HG02870 (cell line): ENCODE measurements at regions not wholly inside any gene's neighbourhood (a gene's known extent, or its start where the extent isn't known, plus 50 kb on each side); places are given as distances from the start of the nearest gene placed in this dataset.

ENCODE experiments used
- ATAC-seq: cut with Tn5 transposase; IDR thresholded peaks from one replicate; pipeline ENCODE4 v1.9.1; 2021; ENCODE audit warnings: mild to moderate bottlenecking, moderate library complexity; ENCODE audit not compliant: unreplicated experiment

DNA sequence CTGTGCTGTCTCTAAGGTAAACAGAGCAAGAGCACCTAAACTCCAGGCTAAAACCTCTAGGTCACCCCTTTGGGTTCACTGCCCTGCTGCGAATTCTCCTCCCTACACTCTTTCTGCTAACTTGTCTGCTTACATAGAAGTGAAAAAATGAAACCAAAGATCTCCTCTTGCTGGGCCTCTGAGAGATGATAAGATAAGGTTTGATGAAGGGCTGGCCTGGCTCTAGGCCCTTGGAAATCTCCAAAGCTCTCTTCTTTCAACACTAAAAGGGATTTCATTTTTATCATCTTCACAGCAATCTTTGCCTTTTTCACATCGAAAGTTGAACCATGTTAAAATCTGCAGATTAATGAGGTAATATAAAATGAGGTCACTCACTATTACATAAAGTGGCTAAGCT, 450.8 kb upstream of the TLE4 start:
- no peak for ATAC-seq

DNA sequence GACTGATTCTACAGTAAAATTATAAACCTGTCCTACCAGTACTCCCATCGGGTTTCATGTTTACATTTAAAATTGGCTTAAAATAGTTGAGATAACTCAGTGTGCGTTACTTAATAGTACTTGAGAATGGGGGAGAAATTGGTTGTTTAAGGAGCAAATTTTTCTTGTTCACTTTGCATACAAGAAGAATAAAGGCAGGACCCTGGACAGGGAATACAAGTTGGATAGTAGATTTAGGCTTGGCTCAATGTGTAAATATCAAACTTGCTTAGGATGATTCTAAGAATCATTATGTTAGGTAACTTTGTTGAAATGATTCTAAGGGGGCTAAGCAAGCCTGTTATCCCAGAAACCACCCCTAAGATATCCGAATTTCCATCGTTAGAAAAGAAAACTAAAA, 448.4 kb upstream of the TLE4 start:
- no peak for ATAC-seq

GRCh38 chr9:79127661-79128060, 444.1 kb upstream of the TLE4 start:
- no peak for ATAC-seq

GRCh38 chr9:79129865-79130480, 441.8 kb upstream of the TLE4 start:
- no peak for ATAC-seq

GRCh38 chr9:79131246-79131774, 440.5 kb upstream of the TLE4 start:
- no peak for ATAC-seq

GRCh38 chr9:79131824-79132377, 439.9 kb upstream of the TLE4 start:
- no peak for ATAC-seq

DNA sequence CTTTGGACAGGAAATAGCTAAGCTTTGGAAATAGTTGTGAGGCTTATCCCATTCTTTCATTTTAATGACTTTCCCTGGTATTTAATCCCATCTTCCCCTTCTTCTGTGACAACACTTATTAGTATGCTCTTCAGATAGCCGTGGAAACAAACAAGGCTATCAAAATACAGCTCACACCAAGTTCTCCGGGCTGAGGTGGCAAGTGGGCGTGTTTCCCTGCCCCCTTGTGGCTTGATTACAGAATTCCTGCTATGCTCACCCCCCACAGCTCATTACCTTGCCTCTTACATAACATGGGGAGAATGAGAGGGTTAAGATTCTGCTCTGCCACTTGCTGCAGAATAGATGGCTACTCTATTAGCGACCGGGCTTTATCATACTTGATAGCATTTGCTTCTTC, 437.1 kb upstream of the TLE4 start:
- no peak for ATAC-seq

DNA sequence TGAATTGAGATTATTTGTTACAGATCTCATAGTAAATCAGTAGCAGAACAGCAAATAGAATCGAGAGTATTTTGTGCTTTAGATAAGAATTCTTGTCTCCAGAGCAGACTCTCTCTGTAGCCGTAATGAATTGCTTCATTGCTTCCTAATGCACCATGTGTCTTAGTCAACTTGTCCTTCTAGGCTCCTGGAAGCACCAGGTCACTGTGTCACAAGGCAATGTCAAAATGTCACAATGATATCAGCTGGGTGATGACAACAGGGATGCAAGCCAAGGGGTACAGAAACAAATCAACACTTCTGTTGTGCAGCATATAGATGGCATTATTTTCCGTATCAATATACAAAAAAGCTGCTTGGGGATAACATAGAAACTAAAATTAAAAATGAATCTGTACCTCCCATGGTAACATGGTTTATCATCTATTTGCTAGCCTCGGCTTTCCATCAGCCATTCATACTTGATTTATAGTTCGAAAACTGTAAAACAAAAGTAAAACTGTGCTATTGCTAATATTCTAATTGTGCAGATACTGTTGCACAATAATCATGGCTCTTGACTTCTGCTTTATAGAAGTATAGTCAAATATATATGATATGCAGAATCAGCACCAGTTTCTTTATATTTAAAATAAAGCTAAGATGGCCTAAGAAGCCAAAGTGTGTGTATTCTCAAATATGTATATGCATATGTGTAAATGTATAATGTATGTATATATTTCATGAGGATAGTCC, 435.9 kb upstream of the TLE4 start:
- ATAC-seq = no peak

GRCh38 chr9:79140751-79141150, 431.0 kb upstream of the TLE4 start:
- no peak for ATAC-seq

- ATAC-seq = no peak
These were observed 428.6 kb upstream of the TLE4 start for GRCh38 chr9:79143211-79143610.

- no peak for ATAC-seq
These were observed 426.3 kb upstream of the TLE4 start for GRCh38 chr9:79145442-79145841.

DNA sequence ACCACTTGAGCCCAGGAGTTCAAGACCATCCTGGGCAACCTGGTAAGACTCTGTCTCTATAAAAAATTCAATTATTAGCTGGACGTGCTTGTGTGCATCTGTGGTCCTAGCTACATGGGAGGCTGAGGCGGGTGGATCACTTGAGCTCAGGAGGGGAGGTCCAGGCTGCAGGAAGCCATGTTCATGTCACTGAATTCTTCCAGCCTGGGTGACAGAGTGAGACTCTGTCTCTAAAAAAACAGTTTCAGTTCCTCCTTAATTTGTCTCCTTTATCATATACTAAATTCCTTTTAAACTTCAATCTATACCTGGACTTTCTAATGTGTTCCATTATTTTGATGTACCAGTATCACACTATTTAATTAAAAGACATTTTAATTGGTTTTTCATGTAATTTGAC, 422.2 kb upstream of the TLE4 start:
- ATAC-seq = no peak

- no peak for ATAC-seq
These were observed 420.0 kb upstream of the TLE4 start for GRCh38 chr9:79151791-79152190.

GRCh38 chr9:79152306-79152705, 419.5 kb upstream of the TLE4 start:
- no peak for ATAC-seq

DNA sequence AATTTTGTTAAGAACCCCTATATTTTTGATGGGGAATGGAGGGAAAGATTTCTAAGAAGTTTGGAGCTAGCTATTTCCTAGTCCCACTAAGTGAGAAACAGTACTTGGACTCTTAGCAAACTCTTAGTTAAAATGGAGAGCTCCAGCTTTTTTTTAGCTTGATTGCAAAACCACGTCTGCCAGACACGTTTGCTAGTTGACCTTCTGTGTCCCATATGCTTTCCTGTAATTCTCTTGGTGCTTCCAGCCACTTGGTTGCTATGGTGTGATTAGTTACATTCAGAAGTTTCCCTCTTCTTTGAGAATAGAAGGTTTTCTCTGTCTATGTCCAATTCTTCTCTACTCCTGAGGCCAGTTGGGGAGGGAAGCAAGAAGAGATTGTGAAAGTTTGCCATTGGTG, 417.0 kb upstream of the TLE4 start:
- no peak for ATAC-seq

DNA sequence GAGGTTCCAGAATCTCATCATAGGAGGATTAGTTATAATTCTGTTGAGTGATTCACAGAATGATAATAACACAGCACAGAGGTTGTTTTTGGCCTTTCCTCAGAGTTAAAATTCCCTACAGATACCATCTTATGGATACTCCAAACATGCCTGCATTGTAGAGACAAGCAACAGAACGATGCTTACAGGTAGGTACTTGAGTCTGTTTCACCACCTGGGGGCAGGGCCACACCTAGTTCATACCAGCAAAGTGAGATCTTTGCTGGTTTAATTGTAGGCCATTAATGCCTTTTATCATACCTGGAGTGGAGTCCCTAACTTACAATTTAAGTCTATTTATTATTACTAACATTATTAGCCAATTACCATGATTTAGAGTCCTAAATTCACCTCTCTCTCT, 416.5 kb upstream of the TLE4 start:
- ATAC-seq = no peak

DNA sequence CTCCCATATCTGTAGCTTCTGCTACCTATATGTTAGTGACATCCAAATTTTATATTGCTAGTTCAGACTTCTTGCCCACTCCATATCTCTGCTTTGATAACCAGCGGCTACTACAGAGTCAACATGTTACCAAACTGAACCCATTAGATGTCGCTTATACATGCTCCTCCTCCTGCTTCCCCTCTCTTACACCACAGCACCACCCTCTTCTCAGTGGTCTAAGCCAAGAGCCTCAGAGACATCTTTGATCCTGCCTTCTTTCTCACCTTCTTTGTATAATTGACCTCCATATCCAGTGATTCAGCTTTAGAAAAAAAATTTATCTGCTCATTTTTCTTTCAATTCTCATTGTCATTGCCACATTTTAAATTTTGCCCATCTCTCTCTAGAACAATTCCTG, 408.2 kb upstream of the TLE4 start:
- no peak for ATAC-seq

DNA sequence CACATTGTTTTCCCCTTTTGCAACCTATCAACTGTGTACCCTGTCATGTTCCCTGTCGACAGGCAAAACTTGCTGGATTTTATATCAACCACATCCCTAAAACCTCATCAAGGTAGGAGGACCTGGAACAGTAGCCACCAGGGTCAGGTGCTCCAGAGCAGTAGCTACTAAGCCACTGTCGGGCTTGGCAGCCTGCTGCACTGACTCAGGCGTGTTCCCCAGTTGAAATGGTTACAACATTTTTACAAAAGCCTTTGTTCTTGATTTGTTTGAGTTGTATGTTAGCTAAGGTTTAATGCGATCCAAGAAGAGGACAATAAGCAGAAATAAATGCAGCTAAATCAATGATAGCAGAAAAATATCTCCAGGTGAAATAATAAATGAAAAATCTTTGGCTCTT, 407.4 kb upstream of the TLE4 start:
- ATAC-seq = no peak

- no peak for ATAC-seq
These were observed 406.6 kb upstream of the TLE4 start for GRCh38 chr9:79165020-79165780.

DNA sequence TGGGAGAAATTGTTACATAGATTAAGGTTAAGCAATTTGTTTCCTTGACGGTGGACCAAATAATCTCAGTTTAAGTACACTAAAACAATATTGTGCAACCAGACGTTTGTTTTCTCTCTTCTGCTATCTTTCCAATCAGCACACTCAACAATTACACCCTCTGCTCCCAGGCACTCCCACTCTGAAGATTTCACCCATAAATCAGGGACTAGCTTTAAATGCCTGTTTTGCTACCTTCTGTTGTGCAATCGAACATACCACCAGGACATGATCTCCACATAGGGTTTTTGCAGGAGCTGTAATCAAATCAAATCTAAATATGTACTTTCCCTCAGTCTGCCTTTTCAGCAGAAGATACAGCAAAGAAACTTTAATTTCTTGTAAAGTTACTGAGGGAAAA, 405.8 kb upstream of the TLE4 start:
- ATAC-seq = no peak

GRCh38 chr9:79170643-79171042, 401.1 kb upstream of the TLE4 start:
- ATAC-seq = no peak

DNA sequence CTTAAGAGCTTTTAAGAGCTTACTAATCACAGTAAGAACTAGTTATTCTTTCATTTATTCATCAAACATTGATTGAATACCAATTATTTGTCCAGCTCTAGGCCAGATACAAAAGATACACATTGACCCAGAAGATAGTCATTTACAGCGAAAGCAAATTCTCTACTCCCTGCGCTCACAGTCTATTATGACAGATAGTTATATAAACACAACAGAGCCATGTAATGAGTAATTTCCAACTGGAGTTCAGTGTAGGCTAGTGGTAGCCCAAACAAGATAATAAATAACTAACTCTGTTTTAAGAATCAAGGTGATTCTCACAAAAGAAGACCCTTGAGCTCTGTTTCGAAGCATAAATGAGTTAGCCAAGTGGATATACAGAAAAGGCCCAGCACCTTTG, 397.8 kb upstream of the TLE4 start:
- no peak for ATAC-seq
